ENCODE measurements at regions not wholly inside any gene's neighbourhood (a gene's known extent, or its start where the extent isn't known, plus 50 kb on each side); places are given as distances from the start of the nearest gene placed in this dataset.
"Not testable (repeated sequence)": the region's sequence is repeated elsewhere in the genome, so short reads cannot be mapped to it uniquely, and the experiment has no call there.

- DNase-seq = no peak
Measured at GRCh38 chr5:2113348-2114131, 230.8 kb upstream of the IRX4 start.

DNA sequence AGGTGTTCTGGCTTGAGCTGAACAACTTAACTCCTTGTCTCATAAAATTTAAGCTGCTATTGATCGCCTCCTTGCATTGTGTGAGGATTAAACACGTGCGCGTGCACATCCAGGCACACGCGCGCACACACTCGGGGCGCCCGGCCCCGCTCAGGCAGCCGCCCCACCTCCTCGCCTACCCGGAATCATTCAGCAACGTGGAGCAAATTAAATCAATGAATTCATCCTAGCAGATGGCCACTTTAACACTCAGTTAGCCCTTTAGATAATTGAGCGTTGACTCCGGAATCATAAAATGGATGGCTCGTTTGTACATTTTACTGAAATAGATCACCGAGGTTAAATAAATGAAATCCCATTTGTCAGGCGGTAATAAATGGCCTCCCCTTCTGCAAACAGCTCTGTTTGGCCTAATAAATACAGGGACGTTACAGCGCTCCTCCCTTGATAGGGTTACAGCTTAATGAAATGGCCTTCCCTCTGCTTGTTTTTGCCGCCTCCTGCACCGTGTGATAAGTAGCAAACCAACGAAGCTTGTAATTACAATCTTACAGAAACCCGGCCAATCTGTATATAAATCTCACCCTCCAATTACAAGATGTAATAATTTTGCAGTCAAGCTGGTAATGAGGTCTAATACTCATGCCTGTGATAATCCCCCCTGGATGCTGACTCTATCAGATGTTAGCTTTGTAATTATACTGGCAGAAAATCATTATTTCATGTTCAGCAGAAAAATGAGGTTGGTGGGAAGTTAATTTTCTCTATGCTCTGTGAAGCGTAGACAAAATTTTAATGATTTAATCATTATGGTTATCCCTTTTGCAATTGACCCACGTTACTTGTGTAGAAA is 229.7 kb upstream of the IRX4 start:
- no peak for DNase-seq

DNA sequence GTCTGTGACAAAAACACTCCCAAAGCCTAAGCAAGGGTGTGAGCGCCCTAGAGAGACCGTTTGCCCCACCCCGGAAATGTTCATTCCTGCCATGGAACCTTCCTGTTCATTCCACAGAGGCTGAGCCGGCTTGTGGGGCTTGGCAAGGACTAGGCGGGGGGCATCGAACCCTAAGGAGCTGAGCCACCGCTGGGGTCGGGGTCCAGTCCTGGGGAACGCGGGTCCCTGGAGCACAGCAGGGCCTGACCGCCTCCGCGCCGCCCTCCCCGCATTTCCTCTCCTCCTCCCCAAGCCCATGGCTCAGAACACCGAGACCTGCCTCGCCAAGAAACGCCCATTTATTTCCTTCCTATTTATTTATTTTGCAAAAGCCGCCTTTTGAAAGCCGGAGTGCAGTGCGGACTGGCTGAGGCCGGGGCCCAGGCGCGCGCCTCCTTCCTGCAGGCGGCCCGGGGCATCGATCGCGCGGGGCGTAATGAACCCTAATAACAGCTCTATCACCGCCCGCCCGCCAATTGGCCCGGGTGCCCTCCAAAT is 228.9 kb upstream of the IRX4 start:
- DNase-seq = no peak

DNA sequence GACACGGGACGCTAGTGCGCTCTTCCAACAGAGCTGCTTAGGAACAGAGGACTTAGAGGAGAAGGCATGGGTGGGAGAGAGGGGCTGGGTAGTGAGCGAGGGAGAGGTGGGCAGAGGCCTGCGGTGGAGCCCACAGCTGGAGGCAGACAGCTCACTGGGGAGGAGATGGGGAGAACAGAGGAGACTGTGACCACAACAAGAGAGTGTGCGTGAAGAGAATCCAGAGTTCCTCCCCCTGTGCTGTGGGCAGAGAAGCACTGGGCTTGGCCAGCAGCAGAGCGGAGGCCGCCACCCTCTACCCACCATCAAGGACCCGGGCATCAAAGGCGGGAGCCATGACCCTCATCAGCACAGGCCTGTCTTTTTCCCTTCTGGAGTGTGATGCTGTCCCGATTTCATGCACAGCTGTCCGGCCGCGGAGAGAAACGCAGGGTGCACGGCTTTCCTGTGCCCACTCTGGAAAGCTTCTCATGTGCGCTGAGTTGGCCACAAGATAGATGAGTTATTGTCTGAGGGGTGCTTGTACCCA is 228.3 kb upstream of the IRX4 start:
- DNase-seq = no peak

- DNase-seq = no peak
Measured at GRCh38 chr5:2110137-2110933, 227.6 kb upstream of the IRX4 start.

- no peak for DNase-seq
Measured at GRCh38 chr5:2109566-2109965, 226.8 kb upstream of the IRX4 start.

GRCh38 chr5:2106721-2107120 is 224.0 kb upstream of the IRX4 start:
- no peak for DNase-seq

DNA sequence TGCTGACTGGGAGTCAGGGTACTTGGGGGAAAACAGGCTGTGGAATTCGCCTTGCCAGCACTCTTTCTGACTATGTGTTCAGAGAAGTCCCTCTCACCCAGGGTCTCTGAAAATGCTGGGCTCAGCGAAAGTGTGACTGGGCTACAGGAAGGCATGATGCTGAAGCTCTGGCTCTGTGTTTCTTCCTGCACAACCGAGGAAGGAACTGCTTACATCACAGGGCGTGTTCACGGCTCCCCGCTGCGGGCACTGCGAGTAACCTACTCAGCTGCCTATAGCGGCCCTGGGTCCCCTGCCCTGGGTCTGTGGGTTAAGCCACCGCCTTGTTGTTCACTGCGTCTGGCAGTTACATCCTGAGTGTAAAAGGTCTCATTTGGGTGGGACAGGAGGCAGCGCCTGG is 222.4 kb upstream of the IRX4 start:
- DNase-seq = no peak

- no peak for DNase-seq
Measured at GRCh38 chr5:2103940-2104339, 221.2 kb upstream of the IRX4 start.

GRCh38 chr5:2102819-2103776 is 220.4 kb upstream of the IRX4 start:
- no peak for DNase-seq

- no peak for DNase-seq
Measured at GRCh38 chr5:2101685-2102084, 219.0 kb upstream of the IRX4 start.

DNA sequence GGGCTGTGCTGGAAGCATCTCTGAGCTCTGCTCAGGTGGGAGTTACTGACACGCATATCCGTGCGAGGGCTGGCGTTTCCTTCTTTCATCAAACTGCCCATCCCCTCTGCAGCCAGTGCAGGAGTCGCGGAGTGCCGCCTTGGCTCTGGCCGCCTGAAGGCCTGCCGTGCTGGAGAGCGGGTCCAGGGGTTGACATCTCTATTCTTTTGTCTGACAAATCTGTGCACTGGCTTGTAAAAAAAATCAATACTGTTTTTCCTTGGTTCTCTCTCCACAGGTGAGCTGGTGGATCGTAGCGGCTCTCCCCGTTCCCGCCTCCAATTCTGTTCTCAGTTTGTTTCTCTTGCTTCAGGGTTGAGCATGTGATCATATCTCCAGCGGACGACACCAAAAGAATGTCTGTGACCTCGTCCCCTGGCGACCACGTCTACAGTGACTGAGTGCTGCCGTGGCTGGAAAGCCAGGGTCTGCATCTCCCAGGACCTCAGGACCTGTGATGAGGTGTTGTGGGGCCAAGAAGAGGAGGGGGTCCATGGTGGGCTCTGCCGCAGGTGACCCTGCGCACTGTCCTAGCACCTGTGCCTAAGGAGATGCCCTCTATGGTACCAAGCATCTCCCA is 214.3 kb upstream of the IRX4 start:
- no peak for DNase-seq

DNA sequence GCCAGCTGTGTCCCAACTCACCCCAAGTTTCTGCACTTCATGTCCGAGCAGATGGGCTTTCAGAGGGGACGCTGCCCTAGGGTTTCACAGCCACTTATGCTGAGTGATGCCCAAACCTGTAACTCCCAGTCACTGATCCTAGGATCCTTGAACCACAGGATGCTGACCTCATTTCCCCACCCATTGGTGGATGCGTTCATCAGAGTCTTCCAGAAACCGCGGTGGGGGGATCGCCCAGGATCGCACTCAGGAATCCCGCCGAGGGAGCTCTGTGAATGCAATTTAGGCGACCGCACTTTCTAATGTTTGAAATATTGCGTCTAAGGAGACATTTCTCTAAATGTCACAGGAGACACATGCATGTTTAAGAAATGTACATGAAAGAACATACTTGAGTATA is 212.3 kb upstream of the IRX4 start:
- no peak for DNase-seq

GRCh38 chr5:2094616-2094995 is 211.9 kb upstream of the IRX4 start:
- DNase-seq = no peak

DNA sequence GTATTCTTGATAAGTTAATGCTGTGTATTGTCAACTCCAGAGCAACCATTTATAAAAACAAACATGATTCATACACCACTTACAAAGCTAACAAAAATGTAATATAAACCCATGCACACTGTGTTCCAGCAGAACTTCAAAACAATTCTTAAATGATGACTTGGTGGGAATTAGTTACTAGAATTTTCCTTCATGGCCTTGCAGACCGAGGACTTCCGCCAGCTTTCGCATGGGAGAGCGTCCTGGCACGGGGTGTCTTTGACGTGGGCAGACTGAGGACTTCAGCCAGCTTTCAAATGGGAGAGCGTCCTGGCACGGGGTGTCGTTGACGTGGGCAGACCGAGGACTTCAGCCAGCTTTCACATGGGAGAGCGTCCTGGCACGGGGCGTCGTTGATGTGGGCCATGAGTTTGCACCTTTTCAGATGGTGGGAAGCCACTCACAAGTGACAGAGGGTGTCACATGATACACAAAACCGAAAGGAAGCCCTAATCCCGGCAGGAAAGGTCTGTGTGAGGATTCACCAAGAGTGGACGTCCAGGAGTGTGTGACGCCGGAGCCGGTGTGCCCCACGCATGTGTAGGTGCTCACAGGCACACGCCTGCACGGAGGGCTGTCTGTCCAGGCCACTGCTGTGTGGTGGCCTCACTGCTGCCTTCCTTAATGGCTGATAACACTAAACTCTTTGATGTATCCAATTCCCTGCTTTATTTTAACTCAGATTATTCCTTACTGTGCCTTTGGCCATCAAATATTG is 211.3 kb upstream of the IRX4 start:
- DNase-seq = no peak

DNA sequence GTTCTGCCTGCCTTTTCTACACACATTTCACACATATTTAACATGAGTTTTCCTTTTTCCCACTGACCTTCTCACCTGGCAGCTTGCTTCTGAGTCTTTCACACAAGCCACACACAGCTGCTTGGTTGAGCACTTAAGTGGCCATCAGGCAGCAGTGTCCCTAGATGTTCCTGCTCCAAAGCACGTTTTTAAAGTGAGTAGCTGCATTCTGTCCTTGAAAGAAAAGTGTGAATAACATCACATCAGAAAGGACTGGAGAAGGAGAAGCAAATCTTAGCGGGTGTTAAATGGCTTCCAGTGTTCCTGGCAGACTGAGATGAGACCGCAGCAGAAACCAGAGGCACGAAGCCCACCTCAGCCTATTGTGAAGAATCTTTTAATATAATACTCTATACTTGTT is 209.2 kb upstream of the IRX4 start:
- no peak for DNase-seq

GRCh38 chr5:2087980-2088379 is 205.3 kb upstream of the IRX4 start:
- no peak for DNase-seq

- DNase-seq = no peak
Measured at GRCh38 chr5:2075365-2075764, 192.6 kb upstream of the IRX4 start.

DNA sequence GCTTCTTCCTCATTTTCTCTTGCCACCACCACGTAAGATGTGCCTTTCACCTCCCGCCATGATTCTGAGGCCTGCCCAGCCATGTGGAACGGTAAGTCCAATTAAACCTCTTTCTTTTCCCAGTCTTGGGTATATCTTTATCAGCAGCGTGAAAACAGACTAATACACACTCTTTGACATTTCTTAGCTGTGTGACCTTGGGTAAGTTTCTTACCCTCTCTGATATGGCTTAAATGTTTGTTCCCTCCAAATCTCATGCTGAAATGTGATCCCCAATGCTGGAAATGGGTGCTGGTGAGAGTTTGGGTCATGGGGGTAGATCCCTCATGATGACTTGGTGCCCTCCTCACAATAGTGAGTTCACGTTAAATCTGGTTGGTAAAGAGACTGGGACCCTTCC is 188.8 kb upstream of the IRX4 start:
- DNase-seq = no peak

DNA sequence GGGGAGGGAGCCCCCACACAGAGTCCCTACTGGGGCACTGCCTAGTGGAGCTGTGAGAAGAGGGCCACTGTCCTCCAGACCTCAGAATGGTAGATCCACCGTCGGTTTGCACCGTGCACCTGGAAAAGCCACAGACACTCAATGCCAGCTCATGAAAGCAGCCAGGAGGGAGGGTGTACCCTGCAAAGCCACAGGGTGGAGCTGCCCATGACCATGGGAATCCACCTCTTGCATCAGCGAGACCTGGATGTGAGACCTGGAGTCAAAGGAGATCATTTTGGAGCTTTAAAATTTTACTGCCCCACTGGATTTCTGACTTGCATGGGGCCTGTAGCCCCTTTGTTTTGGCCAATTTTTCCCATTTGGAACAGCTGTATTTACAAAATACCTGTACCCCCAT is 188.1 kb upstream of the IRX4 start:
- not testable (repeated sequence) for DNase-seq

- DNase-seq = no peak
Measured at GRCh38 chr5:2068531-2068930, 185.8 kb upstream of the IRX4 start.

All from NCI-H510A (cell line).